IMR-90 (cell line): ENCODE measurements at regions not wholly inside any gene's neighbourhood (a gene's known extent, or its start where the extent isn't known, plus 50 kb on each side); places are given as distances from the start of the nearest gene placed in this dataset.

Experiments
- ATAC-seq: fragments of 200-7000 bp; cut with Tn5 transposase; 2 replicates; pipeline ENCODE4 v1.9.1; 2020; ENCODE audit warnings: low read depth, mild to moderate bottlenecking, moderate library complexity
- BruUV-seq: library from RNA; stranded (reverse); fragments of 400-500 nt; replicated peaks from 2 replicates; lab custom pipeline; 2021; lab: Mats Ljungman, UMichigan
- CTCF ChIA-PET: fragments of 300-600 bp; formaldehyde crosslinking; extraction: SDS; loops from one replicate; lab custom pipeline; 2021; ENCODE audit warnings: antibody characterized with exemption; lab: Yijun Ruan, JAX
- POLR2A ChIA-PET: fragments of 300-600 bp; sonication (Branson Sonifier 250); formaldehyde crosslinking; loops from one replicate; lab custom pipeline; 2022; ENCODE audit warnings: antibody characterized with exemption; ENCODE audit not compliant: unreplicated experiment; lab: Charles Lee
- DNase-seq: peaks from one replicate; pipeline ENCODE4 v3.0.0; 2013
- H2AFZ ChIP-seq: replicated peaks from 2 replicates; pipeline ENCODE3; 2013; ENCODE audit warnings: low read length, mild to moderate bottlenecking; ENCODE audit not compliant: poor library complexity
- H2AK5ac ChIP-seq: 2 replicates; pipeline ENCODE4 v1.6.1; 2013; ENCODE audit warnings: low read depth, low read length, inconsistent platforms
- H2AK9ac ChIP-seq: replicated peaks from 2 replicates; pipeline ENCODE3; 2013; ENCODE audit warnings: mild to moderate bottlenecking, low read depth, low read length, moderate library complexity; ENCODE audit not compliant: poor library complexity
- H2BK120ac ChIP-seq: 2 replicates; pipeline ENCODE4 v1.6.1; 2013; ENCODE audit warnings: low read depth, low read length, inconsistent platforms
- H2BK15ac ChIP-seq: 3 replicates; pipeline ENCODE4 v1.6.1; 2013; ENCODE audit warnings: low read depth, low read length, inconsistent platforms
- H2BK20ac ChIP-seq: 2 replicates; pipeline ENCODE4 v1.6.1; 2013; ENCODE audit warnings: low read depth, mild to moderate bottlenecking, inconsistent platforms, low read length, moderate library complexity
- H2BK5ac ChIP-seq: 2 replicates; pipeline ENCODE4 v1.6.1; 2013; ENCODE audit warnings: mild to moderate bottlenecking, low read depth, low read length, inconsistent platforms; ENCODE audit not compliant: poor library complexity, severe bottlenecking
- H3K14ac ChIP-seq: replicated peaks from 2 replicates; pipeline ENCODE4 v1.6.1; 2013; ENCODE audit warnings: low read depth, low read length, inconsistent platforms
- H3K18ac ChIP-seq: 2 replicates; pipeline ENCODE4 v1.6.1; 2013; ENCODE audit warnings: low read depth, low read length, control low read depth
- H3K23ac ChIP-seq: 2 replicates; pipeline ENCODE4 v1.6.1; 2013; ENCODE audit warnings: low read depth, low read length, inconsistent platforms
- H3K27ac ChIP-seq: 2 replicates; pipeline ENCODE4 v1.5.1; 2013; ENCODE audit warnings: mild to moderate bottlenecking, control low read depth, low read length; ENCODE audit not compliant: insufficient read depth
- H3K27me3 ChIP-seq: 2 replicates; pipeline ENCODE4 v1.6.1; 2013; ENCODE audit warnings: low read length; ENCODE audit not compliant: control insufficient read depth, insufficient read depth
- H3K36me3 ChIP-seq: 2 replicates; pipeline ENCODE4 v1.6.1; 2013; ENCODE audit warnings: low read length, mixed read lengths; ENCODE audit not compliant: control insufficient read depth, insufficient read depth
- H3K4ac ChIP-seq: 2 replicates; pipeline ENCODE4 v1.6.1; 2013; ENCODE audit warnings: low read depth, low read length, inconsistent platforms
- H3K4me1 ChIP-seq: 2 replicates; pipeline ENCODE4 v1.6.1; 2013; ENCODE audit warnings: low read length, mixed read lengths; ENCODE audit not compliant: control insufficient read depth, insufficient read depth
- H3K4me2 ChIP-seq: 2 replicates; pipeline ENCODE4 v1.6.1; 2013; ENCODE audit warnings: low read depth, mild to moderate bottlenecking, control low read depth, low read length, moderate library complexity
- H3K4me3 ChIP-seq: 2 replicates; pipeline ENCODE4 v1.5.1; 2013; ENCODE audit warnings: low read depth, mild to moderate bottlenecking, control low read depth, low read length, moderate library complexity; ENCODE audit not compliant: insufficient read depth
- H3K56ac ChIP-seq: 2 replicates; pipeline ENCODE4 v1.6.1; 2013; ENCODE audit warnings: low read length, inconsistent platforms; ENCODE audit not compliant: insufficient read depth; ENCODE audit errors: extremely low read depth
- H3K79me1 ChIP-seq, 2 experiments: 2 replicates each; pipeline ENCODE4 v1.6.1; 2013; ENCODE audit warnings: low read length in 2 of 2, inconsistent platforms in 1 of 2, low read depth in 1 of 2
- H3K9ac ChIP-seq: 2 replicates; pipeline ENCODE4 v1.6.1; 2013; ENCODE audit warnings: low read depth, low read length, control low read depth
- H3K9me1 ChIP-seq: 2 replicates; pipeline ENCODE4 v1.6.1; 2013; ENCODE audit warnings: low read length, inconsistent platforms; ENCODE audit not compliant: insufficient read depth
- H3K9me3 ChIP-seq: 2 replicates; pipeline ENCODE4 v1.6.1; 2013; ENCODE audit warnings: low read length; ENCODE audit not compliant: control insufficient read depth, insufficient read depth
- H4K20me1 ChIP-seq: 2 replicates; pipeline ENCODE4 v1.6.1; 2013; ENCODE audit warnings: low read length, inconsistent platforms; ENCODE audit not compliant: insufficient read depth
- H4K5ac ChIP-seq: 2 replicates; pipeline ENCODE4 v1.6.1; 2013; ENCODE audit warnings: mild to moderate bottlenecking, low read depth, low read length, control low read depth
- H4K8ac ChIP-seq, 2 experiments: 2 replicates each; pipeline ENCODE4 v1.6.1; 2013; ENCODE audit warnings: low read depth in 2 of 2, low read length in 2 of 2, control low read depth in 1 of 2, inconsistent platforms in 1 of 2
- H4K91ac ChIP-seq: 2 replicates; pipeline ENCODE4 v1.6.1; 2013; ENCODE audit warnings: low read depth, low read length, inconsistent platforms; ENCODE audit not compliant: insufficient read depth
- BHLHE40 ChIP-seq: fragments of 150-350 bp; IDR thresholded peaks from 2 replicates; pipeline ENCODE4 v1.6.1; 2016; ENCODE audit warnings: mild to moderate bottlenecking, low read depth, low read length
- CEBPB ChIP-seq: IDR thresholded peaks from 2 replicates; pipeline ENCODE4 v1.6.1; 2012; ENCODE audit warnings: low read depth, low read length, improper control_type of control experiment
- CHD1 ChIP-seq: IDR thresholded peaks from 2 replicates; pipeline ENCODE4 v1.6.1; 2012; ENCODE audit warnings: low read depth, low read length, improper control_type of control experiment
- MAFK ChIP-seq: IDR thresholded peaks from 2 replicates; pipeline ENCODE4 v1.6.1; 2012; ENCODE audit warnings: low read depth, low read length, improper control_type of control experiment
- MAZ ChIP-seq: IDR thresholded peaks from 2 replicates; pipeline ENCODE4 v1.6.1; 2012; ENCODE audit warnings: low read depth, mild to moderate bottlenecking, low read length, improper control_type of control experiment, moderate library complexity, borderline replicate concordance
- MXI1 ChIP-seq: IDR thresholded peaks from 2 replicates; pipeline ENCODE4 v1.6.1; 2012; ENCODE audit warnings: low read depth, mild to moderate bottlenecking, low read length, moderate library complexity, borderline replicate concordance
- NFE2L2 ChIP-seq: fragments of 150-350 bp; IDR thresholded peaks from 2 replicates; pipeline ENCODE4 v1.6.1; 2016; ENCODE audit warnings: low read depth, mild to moderate bottlenecking, low read length
- POLR2A ChIP-seq: IDR thresholded peaks from 2 replicates; pipeline ENCODE4 v1.6.1; 2012; ENCODE audit warnings: mild to moderate bottlenecking, low read depth, low read length
- RAD21 ChIP-seq: IDR thresholded peaks from 2 replicates; pipeline ENCODE4 v1.6.1; 2012; ENCODE audit warnings: low read length, improper control_type of control experiment
- RCOR1 ChIP-seq: IDR thresholded peaks from 2 replicates; pipeline ENCODE4 v1.6.1; 2012; ENCODE audit warnings: mild to moderate bottlenecking, low read length, improper control_type of control experiment; ENCODE audit not compliant: insufficient replicate concordance
- RFX5 ChIP-seq: IDR thresholded peaks from 2 replicates; pipeline ENCODE4 v1.8.0; 2012; ENCODE audit warnings: low read depth, mild to moderate bottlenecking, low read length, moderate library complexity
- SMC3 ChIP-seq: fragments of 150-350 bp; IDR thresholded peaks from 2 replicates; pipeline ENCODE4 v1.6.1; 2016; ENCODE audit warnings: low read depth, mild to moderate bottlenecking, antibody characterized with exemption, low read length, moderate library complexity
- dilution Hi-C: fragments of 300-500 bp; cut with HindIII; formaldehyde crosslinking; loops from one replicate; pipeline ENCODE4 v1.14.3; 2018; ENCODE audit warnings: low sequenced_read_pairs; ENCODE audit not compliant: unreplicated experiment
- in situ Hi-C: fragments of 300-500 bp; cut with MboI; formaldehyde crosslinking; loops from 3 replicates; pipeline ENCODE4 v1.14.3; 2019; ENCODE audit warnings: low sequenced_read_pairs, inconsistent platforms, mixed read lengths
- intact Hi-C: fragments of 100-400 bp; cut with micrococcal nuclease; formaldehyde crosslinking; loops from 2 replicates; pipeline ENCODE4 v1.10.0; 2022
- TF ChIP-seq, protein P1 (sequence below): fragments of 150-350 bp; IDR thresholded peaks from 2 replicates; pipeline ENCODE4 v1.6.1; 2017; ENCODE audit warnings: mild to moderate bottlenecking, antibody characterized with exemption, low read length, low read depth
- TF ChIP-seq, protein P2 (sequence below): conservative IDR thresholded peaks from 2 replicates; pipeline ENCODE4 v1.5.1; 2012; ENCODE audit warnings: mild to moderate bottlenecking, low read depth, low read length, improper control_type of control experiment
- TF ChIP-seq, protein P3 (sequence below): fragments of 150-350 bp; IDR thresholded peaks from 2 replicates; pipeline ENCODE4 v1.6.1; 2016; ENCODE audit warnings: low read depth, mild to moderate bottlenecking, low read length, moderate library complexity, borderline replicate concordance

DNA sequence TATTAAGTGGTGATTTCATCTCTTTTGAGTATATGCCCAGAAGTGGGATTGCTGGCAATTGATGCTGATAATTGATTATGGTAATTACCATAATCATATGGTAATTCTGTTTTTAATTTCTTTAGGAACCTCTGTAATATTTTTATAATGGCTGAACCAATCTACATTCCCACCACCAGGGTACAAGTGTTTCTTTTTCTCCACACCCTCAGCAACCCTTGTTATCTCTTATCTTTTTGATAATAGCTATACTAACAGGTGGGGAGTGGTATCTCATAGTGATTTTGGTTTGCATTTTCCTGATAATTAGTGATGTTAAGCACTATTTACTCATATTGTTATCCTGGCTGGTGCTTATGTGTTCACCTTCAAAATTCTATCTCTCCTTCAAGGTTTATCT is 212.6 kb downstream of the FMR1NB start:
- Histone ChIP-seq H3K4me1 (no peaks in the 10 kb centered on the region), H3K27me3 (no peaks in the 10 kb centered on the region), H4K8ac (no peak overlapping the region), H3K9me1 (no peaks in the 10 kb centered on the region), H4K5ac (no peak overlapping the region), H3K23ac (no peak overlapping the region), H4K20me1 (no peaks in the 10 kb centered on the region), H4K91ac (no peak overlapping the region), H3K4ac (no peak overlapping the region), H2AFZ (no peak overlapping the region), H3K79me1 (no peaks in the 10 kb centered on the region), H2AK5ac (no peak overlapping the region), H3K4me2 (no peak overlapping the region), H3K27ac (no peak overlapping the region), H3K4me3 (no peak overlapping the region), H2AK9ac (no peak overlapping the region), H3K36me3 (no peaks in the 10 kb centered on the region), H3K18ac (no peak overlapping the region), H2BK20ac (no peak overlapping the region), H3K9ac (no peak overlapping the region), H3K9me3 (peaks cover 4% of the 10 kb centered on the region), H2BK15ac (no peak overlapping the region), H3K14ac (no peak overlapping the region), H3K56ac (no peak overlapping the region), H2BK5ac (no peak overlapping the region), H2BK120ac (no peak overlapping the region)
- DNase-seq, result no peak
- dilution Hi-C loops (no loop called here), in situ Hi-C loops (no loop called here), intact Hi-C loops (no loop called here)
- BruUV-seq, result no TSS peak
- POLR2A ChIA-PET, result no interaction called here
- CTCF ChIA-PET, result no interaction called here
- TF ChIP-seq RCOR1 (no peak), NFE2L2 (no peak), MXI1 (no peak), RFX5 (no peak), CHD1 (no peak), CEBPB (no peak), MAFK (no peak), MAZ (no peak), SMC3 (no peak), POLR2A (no peak), BHLHE40 (no peak), RAD21 (no peak)
- TF ChIP-seq, protein P1, sequence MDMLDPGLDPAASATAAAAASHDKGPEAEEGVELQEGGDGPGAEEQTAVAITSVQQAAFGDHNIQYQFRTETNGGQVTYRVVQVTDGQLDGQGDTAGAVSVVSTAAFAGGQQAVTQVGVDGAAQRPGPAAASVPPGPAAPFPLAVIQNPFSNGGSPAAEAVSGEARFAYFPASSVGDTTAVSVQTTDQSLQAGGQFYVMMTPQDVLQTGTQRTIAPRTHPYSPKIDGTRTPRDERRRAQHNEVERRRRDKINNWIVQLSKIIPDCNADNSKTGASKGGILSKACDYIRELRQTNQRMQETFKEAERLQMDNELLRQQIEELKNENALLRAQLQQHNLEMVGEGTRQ, result no peak
- TF ChIP-seq, protein P2, sequence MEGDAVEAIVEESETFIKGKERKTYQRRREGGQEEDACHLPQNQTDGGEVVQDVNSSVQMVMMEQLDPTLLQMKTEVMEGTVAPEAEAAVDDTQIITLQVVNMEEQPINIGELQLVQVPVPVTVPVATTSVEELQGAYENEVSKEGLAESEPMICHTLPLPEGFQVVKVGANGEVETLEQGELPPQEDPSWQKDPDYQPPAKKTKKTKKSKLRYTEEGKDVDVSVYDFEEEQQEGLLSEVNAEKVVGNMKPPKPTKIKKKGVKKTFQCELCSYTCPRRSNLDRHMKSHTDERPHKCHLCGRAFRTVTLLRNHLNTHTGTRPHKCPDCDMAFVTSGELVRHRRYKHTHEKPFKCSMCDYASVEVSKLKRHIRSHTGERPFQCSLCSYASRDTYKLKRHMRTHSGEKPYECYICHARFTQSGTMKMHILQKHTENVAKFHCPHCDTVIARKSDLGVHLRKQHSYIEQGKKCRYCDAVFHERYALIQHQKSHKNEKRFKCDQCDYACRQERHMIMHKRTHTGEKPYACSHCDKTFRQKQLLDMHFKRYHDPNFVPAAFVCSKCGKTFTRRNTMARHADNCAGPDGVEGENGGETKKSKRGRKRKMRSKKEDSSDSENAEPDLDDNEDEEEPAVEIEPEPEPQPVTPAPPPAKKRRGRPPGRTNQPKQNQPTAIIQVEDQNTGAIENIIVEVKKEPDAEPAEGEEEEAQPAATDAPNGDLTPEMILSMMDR, result no peak
- TF ChIP-seq, protein P3, sequence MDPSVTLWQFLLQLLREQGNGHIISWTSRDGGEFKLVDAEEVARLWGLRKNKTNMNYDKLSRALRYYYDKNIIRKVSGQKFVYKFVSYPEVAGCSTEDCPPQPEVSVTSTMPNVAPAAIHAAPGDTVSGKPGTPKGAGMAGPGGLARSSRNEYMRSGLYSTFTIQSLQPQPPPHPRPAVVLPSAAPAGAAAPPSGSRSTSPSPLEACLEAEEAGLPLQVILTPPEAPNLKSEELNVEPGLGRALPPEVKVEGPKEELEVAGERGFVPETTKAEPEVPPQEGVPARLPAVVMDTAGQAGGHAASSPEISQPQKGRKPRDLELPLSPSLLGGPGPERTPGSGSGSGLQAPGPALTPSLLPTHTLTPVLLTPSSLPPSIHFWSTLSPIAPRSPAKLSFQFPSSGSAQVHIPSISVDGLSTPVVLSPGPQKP, result no peak
- ATAC-seq, result no peak
